Right atrium auricular region (tissue), 2 donors: ENCODE measurements at regions not wholly inside any gene's neighbourhood (a gene's known extent, or its start where the extent isn't known, plus 50 kb on each side); places are given as distances from the start of the nearest gene placed in this dataset.
A peak's percentile ranks its signal among the peaks of the same experiment; 100 is the strongest.

Experiments
- DNase-seq: peaks from one replicate; pipeline ENCODE4 v3.0.0-alpha.2; 2019; ENCODE audit warnings: low spot score
- H3K27ac ChIP-seq, 2 donors: fragments of 200-600 bp; sonication (generic); 1 replicate in 1 of 2; 2 replicates in 1 of 2; pipeline ENCODE4 v1.5.1; 2016 to 2019
- H3K27me3 ChIP-seq, 2 donors: fragments of 200-600 bp; sonication (generic); one replicate each; pipeline versions ENCODE4 v1.5.1 to v1.6.0; 2017 to 2019
- H3K36me3 ChIP-seq: fragments of 200-600 bp; sonication (generic); one replicate; pipeline ENCODE4 v1.5.1; 2016
- H3K4me1 ChIP-seq, 2 donors: fragments of 200-600 bp; sonication (generic); one replicate each; pipeline versions ENCODE4 v1.5.1 to v1.6.0; 2017 to 2019
- H3K4me3 ChIP-seq, 2 donors: fragments of 200-600 bp; sonication (generic); 1 replicate in 1 of 2; 2 replicates in 1 of 2; pipeline ENCODE4 v1.5.1; 2017 to 2019; ENCODE audit warnings: mild to moderate bottlenecking in 1 of 2, moderate library complexity in 1 of 2
- H3K9me3 ChIP-seq, 2 donors: fragments of 200-600 bp; sonication (generic); one replicate each; pipeline ENCODE4 v1.5.1; 2019
- CTCF ChIP-seq, 2 donors: fragments of 200-600 bp; sonication (generic); IDR thresholded peaks; one replicate each; pipeline ENCODE4 v1.5.1; 2019; ENCODE audit warnings: antibody characterized with exemption in 2 of 2

GRCh38 chr13:97802213-97802612, 151.3 kb upstream of the IPO5 start:
- no peak for TF ChIP-seq CTCF (IDR thresholded peaks at IDR 0.05)
- H3K9me3 ChIP-seq = no peaks in the 10 kb centered on the region
- no peak overlapping the region for H3K4me3 ChIP-seq
- H3K27ac ChIP-seq = no peak overlapping the region
- H3K36me3 ChIP-seq = no peaks in the 10 kb centered on the region
- no peak for DNase-seq
- H3K4me1 ChIP-seq = no peaks in the 10 kb centered on the region
- no peaks in the 10 kb centered on the region for H3K27me3 ChIP-seq

GRCh38 chr13:97809576-97809975, 143.9 kb upstream of the IPO5 start:
- no peak for DNase-seq
- H3K9me3 ChIP-seq = peaks cover 0 to 4% of the 10 kb centered on the region in 2 donors

GRCh38 chr13:97810152-97810551, 143.3 kb upstream of the IPO5 start:
- H3K4me3 ChIP-seq = no peak overlapping the region
- H3K4me1 ChIP-seq = no peaks in the 10 kb centered on the region
- peak in 1 of 2 donors; percentile 60 for TF ChIP-seq CTCF (IDR thresholded peaks at IDR 0.05)
- no peaks in the 10 kb centered on the region for H3K27me3 ChIP-seq
- DNase-seq = no peak
- no peaks in the 10 kb centered on the region for H3K36me3 ChIP-seq
- peaks cover 0 to 4% of the 10 kb centered on the region in 2 donors for H3K9me3 ChIP-seq
- H3K27ac ChIP-seq = no peak overlapping the region

More at GRCh38 chr13:97809576-97809975, 143.9 kb upstream of the IPO5 start:
- no peaks in the 10 kb centered on the region for H3K27me3 ChIP-seq
- no peaks in the 10 kb centered on the region for H3K4me1 ChIP-seq
- no peak overlapping the region for H3K27ac ChIP-seq
- H3K36me3 ChIP-seq = no peaks in the 10 kb centered on the region
- no peak for TF ChIP-seq CTCF (IDR thresholded peaks at IDR 0.05)
- H3K4me3 ChIP-seq = no peak overlapping the region

- no peak for DNase-seq
Observed at GRCh38 chr13:97822377-97822776, 131.1 kb upstream of the IPO5 start.

GRCh38 chr13:97826421-97827012, 127.0 kb upstream of the IPO5 start:
- DNase-seq = no peak
- no peaks in the 10 kb centered on the region for H3K9me3 ChIP-seq
- no peak overlapping the region for H3K4me3 ChIP-seq
- no peaks in the 10 kb centered on the region for H3K27me3 ChIP-seq
- H3K36me3 ChIP-seq = no peaks in the 10 kb centered on the region
- no peak overlapping the region for H3K27ac ChIP-seq
- no peaks in the 10 kb centered on the region for H3K4me1 ChIP-seq
- TF ChIP-seq CTCF (IDR thresholded peaks at IDR 0.05) = no peak

More at GRCh38 chr13:97822377-97822776, 131.1 kb upstream of the IPO5 start:
- no peak for TF ChIP-seq CTCF (IDR thresholded peaks at IDR 0.05)
- H3K9me3 ChIP-seq = no peaks in the 10 kb centered on the region
- no peaks in the 10 kb centered on the region for H3K27me3 ChIP-seq
- no peak overlapping the region for H3K4me3 ChIP-seq
- H3K4me1 ChIP-seq = no peaks in the 10 kb centered on the region
- H3K36me3 ChIP-seq = no peaks in the 10 kb centered on the region
- H3K27ac ChIP-seq = no peak overlapping the region

- Histone ChIP-seq H3K4me3 (no peak overlapping the region), H3K27me3 (no peaks in the 10 kb centered on the region), H3K36me3 (no peaks in the 10 kb centered on the region), H3K27ac (no peak overlapping the region), H3K9me3 (peaks cover 0 to 17% of the 10 kb centered on the region in 2 donors), H3K4me1 (no peaks in the 10 kb centered on the region)
- no peak for TF ChIP-seq CTCF (IDR thresholded peaks at IDR 0.05)
- DNase-seq = no peak
Observed at GRCh38 chr13:97834250-97834649, 119.2 kb upstream of the IPO5 start.
